ENCODE measurements at regions not wholly inside any gene's neighbourhood (a gene's known extent, or its start where the extent isn't known, plus 50 kb on each side); places are given as distances from the start of the nearest gene placed in this dataset.
"Not testable (repeated sequence)": the region's sequence is repeated elsewhere in the genome, so short reads cannot be mapped to it uniquely, and the experiment has no call there.

DNA sequence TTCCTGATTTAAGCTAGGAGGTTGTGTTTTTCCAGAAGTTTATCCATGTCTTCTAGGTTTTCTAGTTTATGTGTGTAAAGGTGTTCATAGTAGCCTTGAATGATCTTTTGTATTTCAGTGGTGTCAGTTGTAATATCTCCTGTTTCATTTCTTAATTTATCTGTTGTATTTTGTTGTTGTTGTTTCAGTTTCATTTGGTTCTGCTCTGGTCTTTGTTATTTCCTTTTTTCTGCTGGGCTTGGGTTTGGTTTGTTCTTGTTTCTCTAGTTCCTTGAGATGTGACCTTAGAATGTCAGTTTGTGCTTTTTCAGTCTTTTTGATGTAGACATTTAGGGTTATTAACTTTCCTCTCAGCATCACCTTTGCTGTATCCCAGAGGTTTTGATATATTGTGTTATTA is 62.8 kb downstream of the SCP2D1 start:
- not testable (repeated sequence) for DNase-seq

DNA sequence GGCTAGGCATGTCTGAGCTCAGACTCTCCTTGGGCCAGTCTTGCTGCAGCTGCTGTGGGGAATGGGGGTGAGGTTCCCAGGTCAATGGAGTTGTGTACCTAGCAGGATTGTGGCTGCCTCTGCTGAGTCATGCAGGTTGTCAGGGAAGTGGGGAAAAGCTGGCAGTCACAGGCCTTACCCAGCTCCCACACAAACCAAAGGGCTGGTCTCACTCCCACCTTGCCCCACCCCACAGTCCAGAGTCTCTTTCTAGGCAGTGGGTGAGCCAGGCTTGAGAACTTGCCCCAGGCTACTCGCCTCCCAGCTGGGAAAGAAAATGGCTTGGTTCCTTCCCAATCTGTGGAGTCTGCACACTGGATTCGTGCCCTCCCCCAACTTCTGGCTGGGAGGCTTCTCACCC is 65.7 kb downstream of the SCP2D1 start:
- DNase-seq = no peak

DNA sequence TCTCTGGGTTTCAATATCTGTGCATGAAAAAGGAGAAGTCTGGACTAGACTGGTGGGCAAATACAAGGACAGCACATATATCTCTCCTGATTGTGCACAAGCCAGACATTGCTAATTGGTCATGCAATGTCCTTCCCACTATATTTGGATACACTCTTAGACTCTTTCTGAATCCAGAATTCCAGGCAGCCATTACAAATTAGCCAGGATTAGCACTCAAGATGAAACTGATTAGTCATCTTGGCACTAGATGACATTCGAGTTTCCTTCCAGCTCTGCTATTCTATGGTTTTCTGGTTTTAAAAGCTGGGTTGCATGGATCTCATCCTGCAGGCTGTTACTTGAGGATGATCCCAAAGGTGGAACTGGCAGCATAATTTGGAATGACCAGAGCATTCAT is 73.2 kb downstream of the SCP2D1 start:
- DNase-seq = no peak

DNA sequence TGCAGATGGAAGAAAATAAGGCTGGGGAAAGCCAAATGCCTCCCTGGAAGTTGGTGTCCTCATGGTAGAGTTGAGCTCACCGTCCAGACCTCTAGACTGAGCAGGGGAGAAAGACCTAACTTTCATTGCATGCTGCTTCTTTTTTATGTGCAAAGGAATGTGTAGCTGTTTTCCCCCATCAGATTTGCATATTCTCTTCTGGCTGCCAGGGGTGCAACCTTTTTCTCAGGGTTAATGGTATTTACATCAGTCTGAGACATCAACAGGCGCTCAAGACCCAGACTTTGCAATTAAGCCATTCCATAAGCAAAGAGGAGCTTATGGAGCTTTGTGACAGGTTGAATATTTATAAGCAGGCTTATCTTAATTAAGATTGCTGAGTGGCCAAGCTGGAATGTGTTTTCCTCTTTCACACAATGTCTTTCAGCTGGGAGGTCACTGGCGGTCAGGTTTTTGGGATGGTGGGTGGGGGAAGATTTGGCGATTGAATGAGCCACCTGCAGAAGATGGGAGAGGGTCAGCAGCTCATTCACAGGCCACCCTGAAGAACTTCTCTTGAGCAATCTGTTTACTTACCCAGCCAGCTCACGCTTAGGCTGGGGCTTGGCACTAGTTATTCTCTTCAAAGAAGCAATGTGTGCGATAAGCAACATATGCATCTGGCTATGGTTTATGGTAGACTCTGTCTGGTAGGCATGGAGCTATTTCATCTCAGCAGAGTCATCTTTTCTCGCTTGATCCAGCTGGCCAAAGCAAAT is 88.6 kb downstream of the SCP2D1 start:
- no peak for DNase-seq

DNA sequence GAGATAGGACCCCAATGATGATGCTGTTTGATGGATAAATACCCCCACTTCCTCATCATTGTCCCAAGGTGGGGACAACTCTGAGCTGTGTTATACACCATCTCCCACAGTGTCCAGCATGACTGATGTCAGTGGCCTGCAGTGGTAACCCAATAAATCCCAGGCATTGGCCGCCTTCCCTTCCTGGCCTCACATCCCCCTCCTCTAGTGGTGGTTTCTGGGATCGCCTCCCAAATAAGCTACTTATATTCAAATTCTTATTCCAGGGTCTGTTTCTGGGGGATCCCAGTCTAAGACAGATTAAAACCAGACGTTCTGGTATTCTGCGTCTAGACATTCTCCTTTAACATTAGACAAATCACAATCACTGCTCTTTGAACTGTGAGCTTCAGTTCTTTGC is 90.6 kb downstream of the SCP2D1 start:
- no peak for DNase-seq

DNA sequence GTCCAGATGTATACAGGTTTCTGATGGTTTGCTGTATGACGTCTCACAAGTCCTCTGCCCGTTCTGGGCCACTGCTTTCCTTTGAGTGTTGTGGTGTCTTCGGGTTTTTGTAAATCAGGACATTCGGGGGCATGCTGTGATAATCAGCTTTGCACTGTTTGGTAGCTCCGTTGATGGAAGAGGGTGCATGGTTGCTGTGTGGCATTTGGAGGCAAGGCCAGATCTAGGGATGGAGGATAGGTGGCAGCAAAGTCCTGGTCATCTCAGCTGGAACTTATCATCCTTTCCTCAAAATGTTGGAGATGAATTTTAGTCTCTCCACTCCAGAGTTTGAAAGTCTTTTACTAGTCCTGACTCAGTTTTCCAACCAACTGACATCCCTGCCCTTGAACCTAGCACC is 91.0 kb downstream of the SCP2D1 start:
- DNase-seq = no peak

DNA sequence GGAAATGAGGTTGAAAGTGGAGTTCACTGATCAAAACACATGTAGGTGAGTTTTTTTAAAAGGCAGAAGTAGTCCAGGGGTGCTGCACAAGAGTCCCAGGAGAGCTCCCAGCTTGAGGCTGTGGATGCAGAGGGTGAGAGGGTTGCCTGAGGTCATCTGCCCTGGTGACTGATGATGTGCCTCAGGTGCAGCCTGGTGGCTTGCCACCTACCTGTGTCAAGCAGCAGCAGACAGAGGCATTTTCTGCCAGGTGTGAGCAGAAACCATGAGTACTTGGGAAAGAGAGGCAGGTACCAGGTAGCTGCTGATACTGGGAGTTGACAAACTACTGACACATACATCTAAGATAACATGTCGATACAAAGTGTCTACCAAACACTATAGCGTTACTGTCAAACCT is 92.5 kb downstream of the SCP2D1 start:
- no peak for DNase-seq

DNA sequence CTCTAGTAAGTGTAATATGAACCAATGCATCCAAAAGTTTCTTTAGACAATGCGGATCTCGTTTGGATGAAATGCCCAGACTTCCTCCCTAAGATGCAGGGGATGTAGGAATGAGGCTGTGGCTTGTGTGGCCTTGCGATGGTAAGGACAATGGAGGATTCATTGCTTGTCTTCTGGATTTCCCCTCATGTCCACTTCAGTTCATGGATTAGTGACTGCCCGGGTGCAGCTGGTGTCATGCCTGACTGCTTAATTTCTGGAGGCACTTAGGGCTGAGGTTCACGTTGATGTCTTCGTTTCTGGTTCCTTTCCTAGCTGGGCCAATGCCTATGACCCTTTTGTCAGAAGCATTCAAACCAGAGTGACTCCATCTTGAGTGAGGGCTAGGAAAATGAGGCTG is 93.8 kb downstream of the SCP2D1 start:
- no peak for DNase-seq

DNA sequence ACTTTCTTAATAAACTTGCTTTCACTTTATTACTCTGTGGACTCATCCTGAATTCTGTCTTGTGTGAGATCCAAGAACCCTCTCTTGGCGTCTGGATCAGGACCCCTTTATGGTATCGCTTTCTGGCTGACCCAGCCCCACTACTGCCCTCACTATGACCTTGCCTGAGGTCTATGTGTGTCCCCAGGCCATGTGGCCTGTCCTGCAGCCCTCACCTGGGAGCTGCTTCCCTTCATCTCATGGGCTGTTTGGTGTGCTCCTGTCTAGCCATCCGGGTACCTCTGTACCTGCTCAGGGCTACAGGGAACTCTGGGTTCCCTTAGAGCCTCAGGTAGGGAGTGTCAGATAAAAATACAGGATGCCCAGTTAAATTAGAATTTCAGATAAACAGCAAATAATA is 94.5 kb downstream of the SCP2D1 start:
- DNase-seq = no peak

DNA sequence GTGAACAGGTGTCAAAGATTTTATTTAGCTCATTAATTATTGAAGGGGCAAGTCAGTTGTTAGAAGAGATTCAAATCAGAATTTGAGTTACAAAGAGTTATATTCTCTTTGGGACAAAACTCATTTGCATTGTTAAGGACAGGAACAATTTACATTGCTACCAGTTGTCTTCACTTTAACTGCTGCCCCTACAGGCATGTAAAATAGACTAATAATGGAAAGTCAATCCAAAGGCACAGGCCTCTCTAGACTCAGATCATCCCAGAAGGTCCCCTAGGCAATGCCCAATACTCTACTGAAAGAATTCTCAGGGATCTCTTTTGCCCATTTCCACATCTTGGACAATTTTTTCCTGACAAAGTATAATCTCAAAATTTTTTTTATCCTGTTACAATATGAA is 95.7 kb downstream of the SCP2D1 start:
- DNase-seq = no peak

DNA sequence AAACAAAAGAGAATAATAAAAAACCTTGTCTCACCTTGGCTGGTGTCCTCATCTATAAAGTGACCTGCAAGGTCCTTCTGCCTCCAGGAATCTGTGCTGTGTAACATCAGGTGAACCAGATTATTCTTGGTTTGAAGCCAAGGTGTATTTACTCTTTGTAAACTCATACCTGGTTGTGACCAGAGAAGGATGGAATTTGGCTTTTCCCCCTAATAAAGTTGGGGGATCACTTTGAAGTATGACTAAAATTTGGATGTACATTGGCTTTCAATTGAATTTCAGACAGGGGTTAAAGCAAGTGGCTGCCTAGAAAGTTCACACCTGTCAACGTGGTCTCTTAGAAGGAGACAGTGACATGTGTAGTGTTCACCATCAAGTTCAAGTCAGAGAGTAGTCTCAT is 100.1 kb downstream of the SCP2D1 start:
- DNase-seq = no peak

DNA sequence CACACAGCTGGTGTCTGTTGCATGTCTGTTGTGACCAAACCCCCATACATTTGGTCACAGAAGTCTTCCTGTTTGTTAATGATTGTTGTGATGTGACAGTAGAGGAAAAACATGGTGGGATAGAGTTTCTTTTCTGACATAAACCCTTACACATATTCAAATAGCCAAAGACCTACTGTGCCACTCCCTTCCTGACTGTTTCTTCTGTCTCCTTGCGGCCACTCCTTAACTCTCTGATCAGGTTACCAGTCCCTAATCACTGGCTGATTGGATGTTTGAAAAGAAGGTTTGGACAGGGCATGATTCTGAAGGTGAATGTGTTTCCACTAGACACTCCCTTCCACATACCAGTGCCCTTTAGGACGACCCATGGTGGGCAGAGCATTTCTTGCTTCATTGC is 101.2 kb downstream of the SCP2D1 start:
- no peak for DNase-seq

DNA sequence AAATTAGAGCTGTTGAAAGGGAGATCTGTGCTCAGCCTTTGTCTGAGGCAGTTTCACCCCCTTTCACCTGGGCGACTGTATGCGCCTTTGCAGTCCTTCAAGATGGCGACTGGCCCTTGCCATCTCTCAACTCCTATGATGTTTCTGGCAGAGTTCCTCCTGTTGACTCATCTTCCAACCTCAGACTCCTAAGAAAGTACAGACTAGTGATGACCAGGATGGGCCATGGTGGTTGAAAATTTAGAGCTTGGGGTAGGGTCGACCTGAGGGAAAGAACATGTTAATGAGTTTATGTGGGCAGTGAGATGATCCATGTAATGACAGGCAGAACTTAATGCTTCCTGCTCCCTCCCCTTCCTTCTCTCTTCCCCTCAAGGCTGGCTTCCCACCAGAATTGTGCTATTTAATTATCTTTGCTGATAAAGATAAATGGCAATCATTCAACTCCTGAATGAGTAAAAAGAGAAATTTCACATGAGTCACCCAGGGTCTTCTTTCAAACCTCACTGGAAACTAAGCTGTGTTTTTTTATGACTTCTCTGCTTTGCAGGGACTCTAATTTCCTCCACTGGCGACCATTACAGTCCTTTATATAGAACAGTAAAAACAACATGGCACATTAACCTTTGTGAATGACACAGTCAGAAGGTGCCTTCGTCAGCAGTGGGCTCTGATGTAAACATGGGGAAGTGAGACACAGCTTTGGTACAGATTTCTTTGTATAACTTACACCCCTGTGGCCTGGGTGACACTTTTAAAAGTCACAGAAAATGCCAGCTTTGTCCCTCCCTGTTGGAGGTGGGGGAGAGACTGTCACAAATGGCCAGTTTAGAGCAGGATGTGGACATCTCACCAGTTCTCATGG is 103.5 kb downstream of the SCP2D1 start:
- DNase-seq = no peak

DNA sequence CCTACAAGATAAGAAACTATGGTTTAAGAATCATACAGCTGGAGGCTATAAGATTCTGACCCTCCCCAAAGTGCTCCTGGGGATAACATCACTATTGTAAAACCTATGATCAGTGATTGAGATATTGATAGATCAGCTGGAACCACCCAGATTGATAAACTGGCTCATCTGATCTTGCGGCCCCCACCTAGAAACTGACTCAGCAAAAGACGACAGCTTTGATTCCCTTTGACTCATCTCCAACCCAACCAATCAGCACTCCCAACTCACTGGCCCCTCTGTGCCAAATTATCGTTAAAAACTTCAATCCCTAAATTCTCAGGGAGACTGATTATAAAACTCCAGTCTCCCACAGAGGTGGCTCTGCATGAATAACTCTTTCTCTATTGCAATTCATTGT is 106.4 kb downstream of the SCP2D1 start:
- DNase-seq = no peak

DNA sequence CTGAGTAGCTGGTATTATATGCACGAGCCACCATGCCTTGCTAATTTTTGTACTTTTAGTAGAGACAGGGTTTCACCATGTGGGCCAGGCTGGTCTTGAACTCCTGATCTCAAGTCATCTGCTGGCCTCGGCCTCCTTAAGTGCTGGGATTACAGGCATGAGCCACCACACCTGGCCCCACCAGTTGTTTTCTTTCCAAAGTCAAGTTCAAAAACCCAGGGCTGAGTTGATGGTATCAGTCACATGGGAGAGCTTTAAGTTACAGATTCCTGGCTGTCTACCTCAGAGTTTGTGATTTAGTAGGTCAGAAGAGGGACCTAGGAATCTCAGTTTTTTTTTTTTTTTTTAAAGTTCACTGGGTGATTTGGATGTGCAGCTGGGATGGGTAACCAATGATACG is 107.7 kb downstream of the SCP2D1 start:
- no peak for DNase-seq

DNA sequence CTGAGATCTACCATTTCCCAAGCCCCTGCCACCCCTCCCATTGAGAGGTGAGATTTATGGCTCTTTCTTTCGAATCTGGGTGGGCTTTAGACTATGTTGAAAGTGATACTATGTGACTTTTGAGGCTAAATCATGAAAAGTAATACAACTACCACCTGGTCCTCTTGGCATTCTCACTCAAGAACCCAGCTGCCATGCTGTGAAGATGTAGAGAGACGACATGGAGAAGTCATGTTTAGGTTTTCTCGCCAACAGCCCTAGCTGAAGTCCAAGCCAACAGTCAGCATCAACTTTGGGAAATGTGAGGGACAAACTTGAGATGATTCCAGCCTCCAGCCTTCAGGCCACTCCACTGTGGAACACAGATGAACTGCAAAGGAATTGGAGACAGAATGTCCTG is 108.7 kb downstream of the SCP2D1 start:
- no peak for DNase-seq

DNA sequence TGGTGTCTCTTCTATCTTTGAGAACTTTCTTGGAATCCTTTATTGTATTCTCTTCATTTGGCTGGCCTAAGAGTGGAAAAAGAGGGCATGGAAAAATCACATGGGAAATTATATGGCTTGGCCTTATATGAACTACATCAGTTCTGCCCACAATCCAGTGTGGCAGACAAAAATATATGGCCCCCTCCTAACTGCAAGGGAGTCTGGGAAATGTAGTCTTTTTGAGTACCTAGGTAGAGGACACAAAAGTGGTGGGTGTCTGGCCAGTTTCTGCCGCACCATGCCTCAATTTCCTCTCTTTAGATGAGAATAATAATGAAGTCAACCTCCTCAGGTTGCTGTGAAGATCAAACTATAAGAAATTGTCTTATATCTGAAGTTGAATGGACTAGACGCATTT is 109.3 kb downstream of the SCP2D1 start:
- no peak for DNase-seq

DNA sequence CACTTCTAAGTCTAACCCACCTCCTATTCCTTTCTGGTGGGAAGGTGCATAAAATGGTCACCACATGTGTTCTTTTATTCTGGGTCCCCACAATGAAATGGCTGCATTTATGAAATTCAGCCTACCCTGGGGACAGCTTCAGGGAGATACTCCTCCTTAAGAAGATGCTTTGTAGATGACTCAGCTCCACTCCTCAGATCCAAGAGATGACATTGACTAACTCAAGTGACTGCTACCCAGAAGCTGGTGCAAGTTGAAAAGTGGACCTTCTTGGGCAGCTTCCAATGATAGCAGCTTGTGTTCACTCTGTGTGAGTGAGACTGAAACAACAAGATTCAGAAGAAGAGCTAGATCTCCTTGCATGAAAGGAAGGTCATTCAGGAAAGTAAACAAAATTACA is 113.4 kb downstream of the SCP2D1 start:
- no peak for DNase-seq

DNA sequence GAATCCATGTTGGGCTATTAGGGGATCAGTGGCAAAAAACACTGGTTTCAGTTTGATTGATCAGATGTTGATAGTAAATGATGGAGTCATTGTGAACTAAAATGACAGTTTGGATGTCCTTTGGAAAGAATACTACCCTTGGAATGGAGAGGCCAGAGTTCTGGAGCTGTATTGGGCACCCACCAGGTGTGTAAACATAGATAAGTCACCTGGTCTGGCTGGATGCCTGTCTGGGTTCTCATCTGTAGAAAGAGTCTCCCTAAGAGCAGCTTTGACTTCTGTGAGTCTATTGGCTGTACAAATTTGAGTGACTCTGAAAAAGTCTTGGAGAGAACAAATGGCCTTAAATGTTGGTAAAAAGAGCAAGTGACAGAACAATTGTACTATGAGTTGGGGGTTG is 115.0 kb downstream of the SCP2D1 start:
- DNase-seq = no peak

DNA sequence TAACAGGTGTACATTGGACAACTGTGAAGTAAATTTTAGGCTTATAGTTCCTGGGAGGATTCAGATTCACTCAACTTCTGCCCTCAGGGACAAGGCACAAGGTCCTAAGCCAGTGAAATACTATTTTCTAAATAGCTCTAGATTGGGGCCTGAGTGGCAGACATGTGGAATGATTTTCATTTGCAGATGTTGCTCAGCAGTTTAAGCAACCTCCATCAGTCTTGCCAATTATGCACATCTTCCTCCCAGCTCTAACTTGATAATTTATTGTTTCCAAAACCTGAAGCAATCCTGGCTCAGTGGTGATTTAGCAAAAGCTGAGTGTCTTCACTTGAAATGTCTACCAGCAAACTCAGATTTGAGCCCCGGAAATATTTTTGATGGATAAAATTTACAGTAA is 116.2 kb downstream of the SCP2D1 start:
- no peak for DNase-seq

DNA sequence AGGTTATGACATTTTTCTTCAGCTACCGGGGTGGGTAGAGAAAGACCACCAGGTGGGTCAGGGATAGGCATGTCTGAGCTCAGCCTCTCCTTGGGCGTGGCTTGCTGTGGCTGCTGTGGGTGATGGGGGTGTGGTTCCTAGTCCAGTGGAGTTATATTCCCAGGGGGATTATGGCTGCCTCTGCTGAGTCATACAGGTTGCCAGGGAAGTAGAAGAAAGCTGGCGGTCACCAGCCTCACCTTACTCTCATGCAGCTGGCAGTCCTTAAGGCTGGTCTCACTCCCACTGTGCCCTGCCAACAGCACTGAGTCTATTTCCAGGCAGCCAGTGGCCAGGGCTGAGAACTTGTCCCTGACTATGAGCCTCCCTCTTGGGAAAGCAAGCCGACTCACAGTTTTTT is 130.0 kb downstream of the SCP2D1 start:
- DNase-seq = no peak

DNA sequence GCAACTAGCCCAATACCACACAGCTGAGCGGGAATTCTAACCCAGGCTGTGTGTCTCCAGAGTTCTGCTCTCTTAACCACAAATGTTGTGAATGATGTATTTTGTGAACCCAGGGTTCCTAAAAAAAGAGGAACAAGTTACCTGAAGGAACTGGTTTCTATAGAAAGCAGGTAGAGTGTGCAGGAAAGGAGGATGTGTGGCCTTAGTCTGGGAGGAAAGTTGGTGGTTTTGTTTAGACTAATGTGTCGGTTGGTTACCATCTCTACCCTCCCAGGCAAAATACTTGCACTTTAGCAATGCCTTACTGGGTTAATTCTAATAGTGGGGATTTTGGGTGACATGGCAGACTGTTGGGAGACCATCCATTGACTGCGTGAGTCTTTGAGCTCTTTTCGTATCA is 143.3 kb downstream of the SCP2D1 start:
- DNase-seq = no peak

DNA sequence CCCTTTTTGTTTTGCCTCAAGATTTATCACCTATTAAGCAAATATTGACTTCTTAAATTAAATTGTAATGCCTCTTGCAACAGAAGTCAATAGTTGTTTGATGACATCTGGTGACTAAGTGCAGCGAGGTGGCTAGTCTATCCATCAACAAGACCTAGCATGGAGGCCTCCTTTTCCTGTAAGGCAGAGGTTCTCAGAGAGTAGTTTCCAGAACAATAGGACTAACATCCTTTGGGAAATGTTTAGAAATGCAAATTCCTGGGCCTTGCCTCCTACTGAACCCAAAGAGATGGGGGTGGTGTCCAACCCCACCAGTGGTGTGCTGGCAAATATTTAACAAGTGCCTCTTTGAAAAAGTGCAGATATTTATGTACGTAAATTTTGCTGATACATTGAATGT is 143.7 kb downstream of the SCP2D1 start:
- no peak for DNase-seq

DNA sequence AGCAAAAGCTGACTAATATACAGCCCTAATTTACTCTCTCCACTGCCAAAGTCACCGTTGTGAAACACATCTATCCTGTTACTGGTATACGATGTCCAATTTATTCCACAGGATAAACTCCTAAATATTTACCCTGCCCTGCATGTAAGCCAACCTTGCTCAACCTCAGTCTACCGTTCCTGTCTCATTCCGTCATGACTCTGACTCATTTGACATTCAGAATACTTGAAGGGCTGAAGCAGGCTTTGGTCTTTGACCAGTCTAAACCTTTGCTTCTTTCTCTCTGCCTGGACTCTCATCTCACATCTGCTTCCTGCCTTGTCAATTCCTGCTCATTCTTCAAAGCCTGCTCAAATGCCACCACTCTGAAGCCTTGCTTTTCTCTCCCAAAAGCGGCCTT is 157.5 kb downstream of the SCP2D1 start:
- DNase-seq = no peak

DNA sequence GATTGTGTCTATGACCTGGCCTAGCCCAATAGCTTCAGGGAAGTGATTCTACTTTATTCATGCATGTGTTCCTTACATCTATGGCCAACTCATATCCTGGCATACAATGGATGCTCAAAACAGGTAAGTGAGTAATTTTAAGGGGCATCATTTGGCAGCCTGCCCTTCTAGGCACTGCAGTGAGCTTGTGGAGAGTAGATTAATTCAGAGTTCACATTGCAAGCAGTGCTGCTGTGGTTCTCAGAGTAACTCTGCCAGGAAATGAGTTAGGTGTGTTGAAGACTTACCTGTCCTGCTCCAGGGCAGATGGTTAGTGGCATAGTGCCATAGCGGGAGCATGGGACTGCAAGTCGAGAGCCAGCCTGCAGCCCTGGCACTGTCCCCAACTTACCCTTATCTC is 158.0 kb downstream of the SCP2D1 start:
- no peak for DNase-seq
